Vagina (tissue), 2 donors: ENCODE measurements at regions not wholly inside any gene's neighbourhood (a gene's known extent, or its start where the extent isn't known, plus 50 kb on each side); places are given as distances from the start of the nearest gene placed in this dataset.

Experiments
- POLR2A ChIP-seq, 2 donors: fragments of 450-650 bp; IDR thresholded peaks; one replicate each; pipeline ENCODE4 v1.6.1; 2017; ENCODE audit warnings: antibody characterized with exemption in 2 of 2, mild to moderate bottlenecking in 2 of 2, moderate library complexity in 2 of 2
- TF ChIP-seq, protein P1 (sequence below), 3 experiments: fragments of 450-650 bp in 2 of 3; fragments of 200-600 bp in 1 of 3; sonication (generic) in 1 of 3; IDR thresholded peaks; one replicate each; pipeline ENCODE4 v1.5.1; 2017 to 2019; ENCODE audit warnings: antibody characterized with exemption in 3 of 3, mild to moderate bottlenecking in 2 of 3, moderate library complexity in 2 of 3

- TF ChIP-seq, protein P1, sequence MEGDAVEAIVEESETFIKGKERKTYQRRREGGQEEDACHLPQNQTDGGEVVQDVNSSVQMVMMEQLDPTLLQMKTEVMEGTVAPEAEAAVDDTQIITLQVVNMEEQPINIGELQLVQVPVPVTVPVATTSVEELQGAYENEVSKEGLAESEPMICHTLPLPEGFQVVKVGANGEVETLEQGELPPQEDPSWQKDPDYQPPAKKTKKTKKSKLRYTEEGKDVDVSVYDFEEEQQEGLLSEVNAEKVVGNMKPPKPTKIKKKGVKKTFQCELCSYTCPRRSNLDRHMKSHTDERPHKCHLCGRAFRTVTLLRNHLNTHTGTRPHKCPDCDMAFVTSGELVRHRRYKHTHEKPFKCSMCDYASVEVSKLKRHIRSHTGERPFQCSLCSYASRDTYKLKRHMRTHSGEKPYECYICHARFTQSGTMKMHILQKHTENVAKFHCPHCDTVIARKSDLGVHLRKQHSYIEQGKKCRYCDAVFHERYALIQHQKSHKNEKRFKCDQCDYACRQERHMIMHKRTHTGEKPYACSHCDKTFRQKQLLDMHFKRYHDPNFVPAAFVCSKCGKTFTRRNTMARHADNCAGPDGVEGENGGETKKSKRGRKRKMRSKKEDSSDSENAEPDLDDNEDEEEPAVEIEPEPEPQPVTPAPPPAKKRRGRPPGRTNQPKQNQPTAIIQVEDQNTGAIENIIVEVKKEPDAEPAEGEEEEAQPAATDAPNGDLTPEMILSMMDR (IDR thresholded peaks at IDR 0.05) = no peak
- TF ChIP-seq POLR2A (IDR thresholded peaks at IDR 0.05) = no peak
Measured at GRCh38 chr18:27366665-27367064, 181.6 kb upstream of the CHST9 start.
